H9 (cell line): ENCODE measurements at regions not wholly inside any gene's neighbourhood (a gene's known extent, or its start where the extent isn't known, plus 50 kb on each side); places are given as distances from the start of the nearest gene placed in this dataset.

Experiments used
- DNase-seq: peaks from one replicate; pipeline ENCODE4 v3.0.0-alpha.2; 2017
- H2AFZ ChIP-seq: one replicate; pipeline ENCODE4 v1.6.1; 2013; ENCODE audit warnings: mild to moderate bottlenecking, low read length, control low read depth, moderate library complexity
- H2AK5ac ChIP-seq: 2 replicates; pipeline ENCODE4 v1.6.1; 2013; ENCODE audit warnings: low read length, control low read depth, mixed read lengths; ENCODE audit not compliant: insufficient read length
- H2BK120ac ChIP-seq: one replicate; pipeline ENCODE4 v1.6.1; 2013; ENCODE audit warnings: low read depth, mild to moderate bottlenecking, low read length, control low read depth, inconsistent platforms; ENCODE audit not compliant: poor library complexity, severe bottlenecking
- H2BK12ac ChIP-seq: 2 replicates; pipeline ENCODE4 v1.6.1; 2013; ENCODE audit warnings: low read length, control low read depth, mixed read lengths, low read depth; ENCODE audit not compliant: insufficient read length
- H2BK15ac ChIP-seq: 2 replicates; pipeline ENCODE4 v1.6.1; 2013; ENCODE audit warnings: low read depth, low read length, control low read depth
- H2BK20ac ChIP-seq: one replicate; pipeline ENCODE4 v1.6.1; 2013; ENCODE audit warnings: low read depth, mild to moderate bottlenecking, low read length, control low read depth, inconsistent platforms; ENCODE audit not compliant: poor library complexity, severe bottlenecking
- H2BK5ac ChIP-seq: 2 replicates; pipeline ENCODE4 v1.6.1; 2013; ENCODE audit warnings: low read length, control low read depth, mixed read lengths; ENCODE audit not compliant: insufficient read length
- H3K14ac ChIP-seq: 2 replicates; pipeline ENCODE4 v1.6.1; 2013; ENCODE audit warnings: low read length, control low read depth; ENCODE audit not compliant: insufficient read depth
- H3K18ac ChIP-seq: 2 replicates; pipeline ENCODE4 v1.6.1; 2013; ENCODE audit warnings: low read depth, mild to moderate bottlenecking, mixed read lengths, low read length, control low read depth; ENCODE audit not compliant: insufficient read length
- H3K23ac ChIP-seq: 2 replicates; pipeline ENCODE4 v1.6.1; 2013; ENCODE audit warnings: low read length, control low read depth, mixed read lengths, low read depth; ENCODE audit not compliant: insufficient read length
- H3K23me2 ChIP-seq: 2 replicates; pipeline ENCODE4 v1.6.1; 2013; ENCODE audit warnings: low read depth, mild to moderate bottlenecking, mixed read lengths, low read length, control low read depth; ENCODE audit not compliant: insufficient read length, poor library complexity, severe bottlenecking
- H3K27ac ChIP-seq: 2 replicates; pipeline ENCODE4 v1.5.1; 2013; ENCODE audit warnings: low read length, control low read depth, mixed read lengths, low read depth; ENCODE audit not compliant: insufficient read length
- H3K27me3 ChIP-seq: 2 replicates; pipeline ENCODE4 v1.6.1; 2013; ENCODE audit warnings: low read length, control low read depth, inconsistent platforms; ENCODE audit not compliant: insufficient read depth
- H3K4ac ChIP-seq: 2 replicates; pipeline ENCODE4 v1.6.1; 2013; ENCODE audit warnings: low read depth, mild to moderate bottlenecking, control low read depth, inconsistent platforms, low read length, moderate library complexity
- H3K4me1 ChIP-seq: 2 replicates; pipeline ENCODE4 v1.6.1; 2013; ENCODE audit warnings: low read length, control low read depth, inconsistent platforms; ENCODE audit not compliant: insufficient read depth
- H3K4me2 ChIP-seq: 2 replicates; pipeline ENCODE4 v1.6.1; 2013; ENCODE audit warnings: low read length, control low read depth, mixed read lengths; ENCODE audit not compliant: insufficient read length, insufficient read depth
- H3K56ac ChIP-seq: 2 replicates; pipeline ENCODE4 v1.6.1; 2013; ENCODE audit warnings: low read depth, mild to moderate bottlenecking, mixed read lengths, low read length, control low read depth; ENCODE audit not compliant: insufficient read length
- H3K79me1 ChIP-seq: 2 replicates; pipeline ENCODE4 v1.6.1; 2013; ENCODE audit warnings: low read depth, mild to moderate bottlenecking, moderate library complexity, low read length, control low read depth, inconsistent platforms; ENCODE audit not compliant: insufficient read depth, poor library complexity, severe bottlenecking
- H3K79me2 ChIP-seq: 2 replicates; pipeline ENCODE4 v1.6.1; 2013; ENCODE audit warnings: low read length, control low read depth, inconsistent platforms; ENCODE audit not compliant: insufficient read depth
- H3K9ac ChIP-seq: 2 replicates; pipeline ENCODE4 v1.6.1; 2013; ENCODE audit warnings: low read length, control low read depth, mixed read lengths; ENCODE audit not compliant: insufficient read length; ENCODE audit errors: extremely low read depth
- H3K9me3 ChIP-seq: one replicate; pipeline ENCODE4 v1.6.1; 2013; ENCODE audit warnings: low read depth, low read length, inconsistent platforms; ENCODE audit not compliant: control insufficient read depth
- H3T11ph ChIP-seq: one replicate; pipeline ENCODE4 v1.6.1; 2013; ENCODE audit warnings: mild to moderate bottlenecking, low read length, control low read depth, inconsistent platforms
- H4K20me1 ChIP-seq: one replicate; pipeline ENCODE4 v1.6.1; 2013; ENCODE audit not compliant: control insufficient read depth, insufficient read length, insufficient read depth
- H4K5ac ChIP-seq: 2 replicates; pipeline ENCODE4 v1.6.1; 2013; ENCODE audit warnings: low read depth, mild to moderate bottlenecking, mixed read lengths, low read length, control low read depth; ENCODE audit not compliant: insufficient read length
- H4K8ac ChIP-seq: replicated peaks from 2 replicates; pipeline ENCODE4 v1.6.1; 2013; ENCODE audit warnings: low read length, control low read depth, mixed read lengths, low read depth; ENCODE audit not compliant: insufficient read length
- H4K91ac ChIP-seq: 2 replicates; pipeline ENCODE4 v1.6.1; 2013; ENCODE audit warnings: low read depth, mild to moderate bottlenecking, moderate library complexity, mixed read lengths, low read length, control low read depth; ENCODE audit not compliant: insufficient read length
- H3K27ac Mint-ChIP-seq, 3 experiments: 2 replicates in 2 of 3; 3 replicates in 1 of 3; pipeline ENCODE4 v1.8.0; 2020 to 2021; ENCODE audit warnings: mixed read lengths in 3 of 3, mild to moderate bottlenecking in 1 of 3, moderate library complexity in 1 of 3
- H3K27me3 Mint-ChIP-seq: 2 replicates; pipeline ENCODE4 v1.8.0; 2021; ENCODE audit warnings: low read depth, mild to moderate bottlenecking, moderate library complexity, mixed read lengths
- H3K36me3 Mint-ChIP-seq, 3 experiments: 2 replicates in 2 of 3; 3 replicates in 1 of 3; pipeline ENCODE4 v1.8.0; 2020 to 2021; ENCODE audit warnings: low read depth in 3 of 3, mixed read lengths in 3 of 3; ENCODE audit not compliant: insufficient read depth in 1 of 3
- H3K4me1 Mint-ChIP-seq, 2 experiments: 2 replicates each; pipeline ENCODE4 v1.8.0; 2020; ENCODE audit warnings: mixed read lengths in 2 of 2
- H3K4me3 Mint-ChIP-seq, 2 experiments: 2 replicates in 1 of 2; 3 replicates in 1 of 2; pipeline ENCODE4 v1.8.0; 2020 to 2021; ENCODE audit warnings: mild to moderate bottlenecking in 2 of 2, mixed read lengths in 2 of 2, moderate library complexity in 1 of 2
- H3K9me3 Mint-ChIP-seq, 2 experiments: 2 replicates in 1 of 2; 3 replicates in 1 of 2; pipeline ENCODE4 v1.8.0; 2020; ENCODE audit warnings: mild to moderate bottlenecking in 2 of 2, mixed read lengths in 2 of 2, moderate library complexity in 1 of 2
- CTCF ChIP-seq: fragments of 200-600 bp; sonication (generic); conservative IDR thresholded peaks from 3 replicates; pipeline ENCODE4 v1.8.0; 2021; ENCODE audit warnings: antibody characterized with exemption, mild to moderate bottlenecking
- WGBS: extraction: QIAGEN DNeasy Blood & Tissue Kit; methylation state at CpG from one replicate; pipeline ENCODE4 v1.1.7; 2013; ENCODE audit warnings: missing lambda C conversion rate, low lambda C conversion rate, mixed read lengths; ENCODE audit not compliant: insufficient read length; ENCODE audit errors: extremely low coverage; 5-methylcytosine and 5-hydroxymethylcytosine counted together

GRCh38 chr7:50181081-50181480 is 88.0 kb upstream of the ZPBP start:
- TF ChIP-seq CTCF = no peak
- Histone ChIP-seq H2BK15ac (no peak overlapping the region), H3K23me2 (no peaks in the 10 kb centered on the region), H2BK12ac (no peak overlapping the region), H3K18ac (no peak overlapping the region), H3K4me2 (no peak overlapping the region), H2BK20ac (no peak overlapping the region), H4K5ac (no peak overlapping the region), H3K9me3 (no peaks in the 10 kb centered on the region), H2AK5ac (no peak overlapping the region), H3K27me3 (no peaks in the 10 kb centered on the region), H3T11ph (no peak overlapping the region), H2AFZ (no peak overlapping the region), H3K9ac (no peak overlapping the region), H3K14ac (no peak overlapping the region), H3K27ac (no peak overlapping the region), H2BK120ac (no peak overlapping the region), H3K23ac (no peak overlapping the region), H3K79me1 (no peaks in the 10 kb centered on the region), H3K79me2 (no peaks in the 10 kb centered on the region), H2BK5ac (no peak overlapping the region), H3K4ac (no peak overlapping the region), H3K56ac (no peak overlapping the region), H4K20me1 (no peaks in the 10 kb centered on the region), H4K91ac (no peak overlapping the region), H3K4me1 (peaks cover 7% of the 10 kb centered on the region; the same call in 1 of the 2 replicates), H4K8ac (no peak overlapping the region)
- no CpG with 5 or more reads among the region's 7 CpGs for WGBS
- Mint-ChIP-seq H3K4me3 (no peak overlapping the region), H3K27me3 (no peaks in the 10 kb centered on the region), H3K27ac (no peak overlapping the region), H3K9me3 (no peaks in the 10 kb centered on the region), H3K36me3 (no peaks in the 10 kb centered on the region), H3K4me1 (peaks cover 8% of the 10 kb centered on the region in 2 experiments)
- no peak for DNase-seq
